Testis (tissue), 2 donors: ENCODE measurements at regions not wholly inside any gene's neighbourhood (a gene's known extent, or its start where the extent isn't known, plus 50 kb on each side); places are given as distances from the start of the nearest gene placed in this dataset.

Experiments
- POLR2A ChIP-seq: fragments of 450-650 bp; IDR thresholded peaks from one replicate; pipeline ENCODE4 v1.6.1; 2017; ENCODE audit warnings: antibody characterized with exemption, mild to moderate bottlenecking, moderate library complexity
- TF ChIP-seq, protein P1 (sequence below), 3 experiments: fragments of 450-650 bp in 2 of 3; fragments of 200-600 bp in 1 of 3; sonication (generic) in 1 of 3; IDR thresholded peaks; one replicate each; pipeline ENCODE4 v1.5.1; 2016 to 2019; ENCODE audit warnings: antibody characterized with exemption in 3 of 3, mild to moderate bottlenecking in 2 of 3, moderate library complexity in 1 of 3

DNA sequence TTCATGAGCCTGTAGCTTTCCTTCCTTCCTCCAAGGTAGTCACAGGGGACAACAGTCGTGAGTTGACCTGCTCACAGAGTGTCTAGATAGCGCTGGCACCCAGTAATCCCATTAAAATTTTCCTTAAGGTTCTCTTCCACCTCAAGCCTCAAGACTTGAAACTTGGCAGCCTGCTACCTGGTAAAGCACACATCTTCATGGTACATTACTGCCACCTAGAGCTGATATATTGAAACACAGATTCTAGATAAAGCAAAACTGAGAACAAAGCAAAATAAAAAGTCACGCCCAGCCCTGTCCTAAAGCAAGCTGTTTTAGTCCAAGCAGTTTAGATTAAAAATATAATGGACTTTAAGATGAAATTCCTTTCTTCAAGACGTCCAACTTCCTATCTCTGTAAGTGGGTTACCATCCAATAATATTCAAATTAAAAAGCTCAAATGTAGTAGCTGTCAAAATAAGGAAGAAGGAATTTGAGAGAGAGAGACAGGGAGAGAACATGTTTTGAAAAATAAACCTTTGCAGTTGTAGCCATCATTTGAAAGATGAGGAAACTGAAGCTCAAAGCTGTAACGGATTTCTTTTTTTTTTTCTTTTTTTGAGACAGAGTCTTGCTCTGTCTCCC, 50.7 kb upstream of the CD83 start:
- TF ChIP-seq, protein P1, sequence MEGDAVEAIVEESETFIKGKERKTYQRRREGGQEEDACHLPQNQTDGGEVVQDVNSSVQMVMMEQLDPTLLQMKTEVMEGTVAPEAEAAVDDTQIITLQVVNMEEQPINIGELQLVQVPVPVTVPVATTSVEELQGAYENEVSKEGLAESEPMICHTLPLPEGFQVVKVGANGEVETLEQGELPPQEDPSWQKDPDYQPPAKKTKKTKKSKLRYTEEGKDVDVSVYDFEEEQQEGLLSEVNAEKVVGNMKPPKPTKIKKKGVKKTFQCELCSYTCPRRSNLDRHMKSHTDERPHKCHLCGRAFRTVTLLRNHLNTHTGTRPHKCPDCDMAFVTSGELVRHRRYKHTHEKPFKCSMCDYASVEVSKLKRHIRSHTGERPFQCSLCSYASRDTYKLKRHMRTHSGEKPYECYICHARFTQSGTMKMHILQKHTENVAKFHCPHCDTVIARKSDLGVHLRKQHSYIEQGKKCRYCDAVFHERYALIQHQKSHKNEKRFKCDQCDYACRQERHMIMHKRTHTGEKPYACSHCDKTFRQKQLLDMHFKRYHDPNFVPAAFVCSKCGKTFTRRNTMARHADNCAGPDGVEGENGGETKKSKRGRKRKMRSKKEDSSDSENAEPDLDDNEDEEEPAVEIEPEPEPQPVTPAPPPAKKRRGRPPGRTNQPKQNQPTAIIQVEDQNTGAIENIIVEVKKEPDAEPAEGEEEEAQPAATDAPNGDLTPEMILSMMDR (IDR thresholded peaks at IDR 0.05), result peak; percentile 44 to 58 (median 52)
- no peak for TF ChIP-seq POLR2A
